ENCODE measurements at regions not wholly inside any gene's neighbourhood (a gene's known extent, or its start where the extent isn't known, plus 50 kb on each side); places are given as distances from the start of the nearest gene placed in this dataset.

GRCh38 chr5:168159425-168159824, 132.0 kb upstream of the WWC1 start:
- DNase-seq: peak; percentile 89

GRCh38 chr5:168162464-168162863, 129.0 kb upstream of the WWC1 start:
- DNase-seq: peak; percentile 83

GRCh38 chr5:168163966-168164365, 127.5 kb upstream of the WWC1 start:
- peak; percentile 60 for DNase-seq

- DNase-seq: no peak
Observed at GRCh38 chr5:168165221-168165914, 126.1 kb upstream of the WWC1 start.

GRCh38 chr5:168165977-168166376, 125.5 kb upstream of the WWC1 start:
- DNase-seq: no peak

- no peak for DNase-seq
Observed at GRCh38 chr5:168167338-168167737, 124.1 kb upstream of the WWC1 start.

GRCh38 chr5:168168978-168169698, 122.3 kb upstream of the WWC1 start:
- peak; percentile 75 for DNase-seq

GRCh38 chr5:168169791-168170190, 121.7 kb upstream of the WWC1 start:
- DNase-seq: no peak

GRCh38 chr5:168171901-168172759, 119.3 kb upstream of the WWC1 start:
- no peak for DNase-seq

- DNase-seq: no peak
Observed at GRCh38 chr5:168172760-168173223, 118.7 kb upstream of the WWC1 start.

- DNase-seq: no peak
Observed at GRCh38 chr5:168174376-168174775, 117.1 kb upstream of the WWC1 start.

GRCh38 chr5:168176251-168176650, 115.2 kb upstream of the WWC1 start:
- DNase-seq: no peak

GRCh38 chr5:168176941-168177340, 114.5 kb upstream of the WWC1 start:
- no peak for DNase-seq

- DNase-seq: no peak
Observed at GRCh38 chr5:168177831-168178450, 113.5 kb upstream of the WWC1 start.

- peak; percentile 27 for DNase-seq
Observed at GRCh38 chr5:168179192-168179593, 112.3 kb upstream of the WWC1 start.

- no peak for DNase-seq
Observed at GRCh38 chr5:168182269-168182668, 109.2 kb upstream of the WWC1 start.

GRCh38 chr5:168184103-168184502, 107.3 kb upstream of the WWC1 start:
- DNase-seq: no peak

GRCh38 chr5:168186289-168187074, 105.0 kb upstream of the WWC1 start:
- no peak for DNase-seq

GRCh38 chr5:168187614-168188013, 103.8 kb upstream of the WWC1 start:
- DNase-seq: no peak

- DNase-seq: no peak
Observed at GRCh38 chr5:168188182-168188581, 103.3 kb upstream of the WWC1 start.

GRCh38 chr5:168192120-168192519, 99.3 kb upstream of the WWC1 start:
- DNase-seq: no peak
